ENCODE measurements at regions not wholly inside any gene's neighbourhood (a gene's known extent, or its start where the extent isn't known, plus 50 kb on each side); places are given as distances from the start of the nearest gene placed in this dataset.

- no peak for TF ChIP-seq POLR2A (IDR thresholded peaks at IDR 0.05; ENCODE audit: low read depth)
- TF ChIP-seq POLR2AphosphoS5 (IDR thresholded peaks at IDR 0.05): no peak
- TF ChIP-seq CTCF (IDR thresholded peaks at IDR 0.05): no peak
- no peak for TF ChIP-seq EP300 (IDR thresholded peaks at IDR 0.05)
- H3K4me3 ChIP-seq: no peak overlapping the region
- intact Hi-C loops (cut with DNase I): no loop called here
- H3K36me3 ChIP-seq: no peaks in the 10 kb centered on the region
- H3K4me1 ChIP-seq: no peaks in the 10 kb centered on the region
- no peaks in the 10 kb centered on the region for H3K27me3 ChIP-seq
- 63% methylated on average over 1 of the region's 2 CpGs for WGBS
- no peak for DNase-seq (ENCODE audit: extremely low spot score)
- no peaks in the 10 kb centered on the region for H3K9me3 ChIP-seq
- H3K27ac ChIP-seq (replicated peaks in 1 of 4): no peak overlapping the region
These were observed 1683.1 kb upstream of the ADGRL3 start for GRCh38 chr4:59517007-59517406.

GRCh38 chr4:59518005-59518823 is 1681.9 kb upstream of the ADGRL3 start:
- H3K4me3 ChIP-seq: no peak overlapping the region
- intact Hi-C loops (cut with DNase I): no loop called here
- no peaks in the 10 kb centered on the region for H3K27me3 ChIP-seq
- no peaks in the 10 kb centered on the region for H3K4me1 ChIP-seq
- DNase-seq (ENCODE audit: extremely low spot score): no peak
- no peak overlapping the region for H3K27ac ChIP-seq (replicated peaks in 1 of 4)
- 75% methylated on average over 4 of the region's 22 CpGs for WGBS
- H3K36me3 ChIP-seq: no peaks in the 10 kb centered on the region
- H3K9me3 ChIP-seq: no peaks in the 10 kb centered on the region
- TF ChIP-seq POLR2AphosphoS5 (IDR thresholded peaks at IDR 0.05): no peak
- TF ChIP-seq CTCF (IDR thresholded peaks at IDR 0.05): no peak
- no peak for TF ChIP-seq EP300 (IDR thresholded peaks at IDR 0.05)
- no peak for TF ChIP-seq POLR2A (IDR thresholded peaks at IDR 0.05; ENCODE audit: low read depth)

- intact Hi-C loops (cut with DNase I): no loop called here
- Histone ChIP-seq H3K4me1 (no peaks in the 10 kb centered on the region), H3K27ac (replicated peaks in 1 of 4) (no peak overlapping the region), H3K4me3 (no peak overlapping the region), H3K36me3 (no peaks in the 10 kb centered on the region), H3K27me3 (no peaks in the 10 kb centered on the region), H3K9me3 (no peaks in the 10 kb centered on the region)
- TF ChIP-seq POLR2AphosphoS5 (IDR thresholded peaks at IDR 0.05) (no peak), POLR2A (IDR thresholded peaks at IDR 0.05; ENCODE audit: low read depth) (no peak)
- no peak for DNase-seq (ENCODE audit: extremely low spot score)
These were observed 1674.2 kb upstream of the ADGRL3 start for GRCh38 chr4:59525885-59526284.

GRCh38 chr4:59535541-59535940 is 1664.6 kb upstream of the ADGRL3 start:
- intact Hi-C loops (cut with DNase I): no loop called here
- H3K27ac ChIP-seq (replicated peaks in 1 of 4): no peak overlapping the region
- H3K27me3 ChIP-seq: no peaks in the 10 kb centered on the region
- no peaks in the 10 kb centered on the region for H3K9me3 ChIP-seq
- H3K4me1 ChIP-seq: no peaks in the 10 kb centered on the region
- no peak overlapping the region for H3K4me3 ChIP-seq
- WGBS: 33% methylated on average over 1 of the region's 1 CpG
- TF ChIP-seq POLR2AphosphoS5 (IDR thresholded peaks at IDR 0.05) (no peak), CTCF (IDR thresholded peaks at IDR 0.05) (no peak), POLR2A (IDR thresholded peaks at IDR 0.05; ENCODE audit: low read depth) (no peak), EP300 (IDR thresholded peaks at IDR 0.05) (no peak)
- no peaks in the 10 kb centered on the region for H3K36me3 ChIP-seq
- no peak for DNase-seq (ENCODE audit: extremely low spot score)

GRCh38 chr4:59536428-59536827 is 1663.7 kb upstream of the ADGRL3 start:
- no peak overlapping the region for H3K4me3 ChIP-seq
- intact Hi-C loops (cut with DNase I): no loop called here
- TF ChIP-seq CTCF (IDR thresholded peaks at IDR 0.05): no peak
- no peak for TF ChIP-seq EP300 (IDR thresholded peaks at IDR 0.05)
- TF ChIP-seq POLR2A (IDR thresholded peaks at IDR 0.05; ENCODE audit: low read depth): no peak
- TF ChIP-seq POLR2AphosphoS5 (IDR thresholded peaks at IDR 0.05): no peak
- no peak overlapping the region for H3K27ac ChIP-seq (replicated peaks in 1 of 4)
- no peaks in the 10 kb centered on the region for H3K27me3 ChIP-seq
- no peaks in the 10 kb centered on the region for H3K36me3 ChIP-seq
- no peaks in the 10 kb centered on the region for H3K4me1 ChIP-seq
- H3K9me3 ChIP-seq: no peaks in the 10 kb centered on the region
- no peak for DNase-seq (ENCODE audit: extremely low spot score)
- 88% methylated on average over 3 of the region's 3 CpGs for WGBS
